SK-N-SH treated with all-trans-retinoic acid at 6 μM for 48 hours (cell line): ENCODE measurements at regions not wholly inside any gene's neighbourhood (a gene's known extent, or its start where the extent isn't known, plus 50 kb on each side); places are given as distances from the start of the nearest gene placed in this dataset.

Source experiments
- ATAC-seq: fragments of 200-7000 bp; cut with Tn5 transposase; 3 replicates; pipeline ENCODE4 v1.9.1; 2020; ENCODE audit warnings: mild to moderate bottlenecking, moderate library complexity
- ARNTL ChIP-seq: fragments of 450-650 bp; formaldehyde crosslinking; IDR thresholded peaks from 2 replicates; pipeline ENCODE4 v1.5.0; 2020; ENCODE audit warnings: low read depth, mild to moderate bottlenecking, moderate library complexity, borderline replicate concordance
- CSDC2 ChIP-seq: fragments of 250-450 bp; sonication (Bioruptor Pico); IDR thresholded peaks from 2 replicates; pipeline ENCODE4 v1.5.0; 2020; ENCODE audit warnings: mild to moderate bottlenecking, moderate library complexity
- ESRRG ChIP-seq: fragments of 250-450 bp; sonication (Bioruptor Pico); IDR thresholded peaks from 2 replicates; pipeline ENCODE4 v1.6.1; 2021; ENCODE audit warnings: mild to moderate bottlenecking
- GLIS3 ChIP-seq: fragments of 250-450 bp; sonication (Bioruptor Pico); IDR thresholded peaks from 2 replicates; pipeline ENCODE4 v1.5.0; 2020; ENCODE audit warnings: mild to moderate bottlenecking, moderate library complexity
- ISL1 ChIP-seq: fragments of 250-450 bp; sonication (Bioruptor Pico); IDR thresholded peaks from 2 replicates; pipeline ENCODE4 v2.1.2; 2022; ENCODE audit warnings: mild to moderate bottlenecking, moderate library complexity
- OSR1 ChIP-seq: fragments of 250-450 bp; sonication (Bioruptor Pico); IDR thresholded peaks from 2 replicates; pipeline ENCODE4 v1.8.0; 2022; ENCODE audit warnings: moderate library complexity, mild to moderate bottlenecking, inconsistent platforms
- PPARA ChIP-seq: fragments of 250-450 bp; sonication (Bioruptor Pico); IDR thresholded peaks from 2 replicates; pipeline ENCODE4 v1.5.0; 2020; ENCODE audit warnings: mild to moderate bottlenecking, borderline replicate concordance
- RARB ChIP-seq: fragments of 250-450 bp; sonication (Bioruptor Pico); IDR thresholded peaks from 2 replicates; pipeline ENCODE4 v1.8.0; 2021; ENCODE audit warnings: mild to moderate bottlenecking, moderate library complexity
- SNAI2 ChIP-seq: fragments of 250-450 bp; sonication (Bioruptor Pico); IDR thresholded peaks from 2 replicates; pipeline ENCODE4 v1.5.0; 2020; ENCODE audit warnings: mild to moderate bottlenecking, moderate library complexity
- TCF4 ChIP-seq: fragments of 250-450 bp; sonication (Bioruptor Pico); IDR thresholded peaks from 2 replicates; pipeline ENCODE4 v1.8.0; 2021; ENCODE audit warnings: mild to moderate bottlenecking, moderate library complexity, borderline replicate concordance
- TOX ChIP-seq: fragments of 250-450 bp; sonication (Bioruptor Pico); IDR thresholded peaks from 2 replicates; pipeline ENCODE4 v1.8.0; 2021; ENCODE audit warnings: mild to moderate bottlenecking, moderate library complexity, borderline replicate concordance
- ZC3H10 ChIP-seq: fragments of 250-450 bp; sonication (Bioruptor Pico); IDR thresholded peaks from 2 replicates; pipeline ENCODE4 v1.5.1; 2021; ENCODE audit warnings: mild to moderate bottlenecking, moderate library complexity
- ZFP30 ChIP-seq: fragments of 450-650 bp; formaldehyde crosslinking; IDR thresholded peaks from 2 replicates; pipeline ENCODE4 v1.5.0; 2022; ENCODE audit warnings: mild to moderate bottlenecking, moderate library complexity
- ZNF565 ChIP-seq: fragments of 450-650 bp; formaldehyde crosslinking; conservative IDR thresholded peaks from 2 replicates; pipeline ENCODE4 v1.5.0; 2020; ENCODE audit warnings: low read depth, mild to moderate bottlenecking, moderate library complexity
- ZNF70 ChIP-seq: fragments of 450-650 bp; formaldehyde crosslinking; IDR thresholded peaks from 2 replicates; pipeline ENCODE4 v1.5.0; 2020; ENCODE audit warnings: mild to moderate bottlenecking, moderate library complexity
- ZNF8 ChIP-seq: fragments of 450-650 bp; formaldehyde crosslinking; IDR thresholded peaks from 2 replicates; pipeline ENCODE4 v1.5.0; 2020; ENCODE audit warnings: mild to moderate bottlenecking, moderate library complexity
- TF ChIP-seq, protein P1 (sequence below): fragments of 250-450 bp; sonication (Bioruptor Pico); IDR thresholded peaks from 2 replicates; pipeline ENCODE4 v1.8.0; 2020; ENCODE audit warnings: mild to moderate bottlenecking, moderate library complexity, borderline replicate concordance
- TF ChIP-seq, protein P2 (sequence below): fragments of 250-450 bp; sonication (Bioruptor Pico); IDR thresholded peaks from 2 replicates; pipeline ENCODE4 v1.8.0; 2021; ENCODE audit warnings: low read depth, mild to moderate bottlenecking, moderate library complexity, borderline replicate concordance
- TF ChIP-seq, protein P3 (sequence below): fragments of 250-450 bp; sonication (Bioruptor Pico); IDR thresholded peaks from 2 replicates; pipeline ENCODE4 v1.5.1; 2021; ENCODE audit warnings: mild to moderate bottlenecking, moderate library complexity
- TF ChIP-seq, protein P4 (sequence below): fragments of 250-450 bp; sonication (Bioruptor Pico); IDR thresholded peaks from 2 replicates; pipeline ENCODE4 v1.5.0; 2020; ENCODE audit warnings: mild to moderate bottlenecking, moderate library complexity
- TF ChIP-seq, protein P5 (sequence below): fragments of 250-450 bp; sonication (Bioruptor Pico); IDR thresholded peaks from 2 replicates; pipeline ENCODE4 v1.5.1; 2020; ENCODE audit warnings: low read depth, mild to moderate bottlenecking, moderate library complexity

DNA sequence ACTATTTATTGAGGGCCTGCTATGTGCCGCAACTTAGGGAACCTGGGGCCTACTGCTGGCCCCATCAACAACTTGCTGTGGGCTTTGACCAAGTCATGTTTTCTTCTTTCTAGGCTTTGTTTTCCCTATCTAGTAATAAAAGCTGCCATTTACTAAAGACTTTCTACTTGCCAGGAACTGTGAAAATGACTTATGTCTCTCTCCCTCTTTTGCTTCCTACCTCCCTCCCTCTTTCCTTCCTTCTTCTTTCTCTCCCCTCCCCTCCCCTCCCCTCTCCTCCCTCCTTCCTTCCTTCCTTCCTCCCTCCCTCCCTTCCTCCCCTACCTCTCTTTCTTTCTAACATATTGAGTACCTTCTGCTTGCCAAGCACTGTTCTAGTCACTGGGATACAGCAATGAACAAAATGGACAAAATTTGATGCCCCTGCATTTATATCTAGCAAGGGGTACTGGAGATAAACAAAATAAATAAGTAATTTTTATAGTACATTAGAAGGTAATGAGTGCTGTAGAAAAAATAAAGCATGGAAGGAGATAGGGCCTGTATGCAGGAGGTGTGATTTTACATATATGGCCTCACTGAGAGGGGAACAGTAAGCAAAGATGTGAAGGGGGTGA lies 170.3 kb upstream of the USP24 start:
- ATAC-seq, result no peak
- no peak for TF ChIP-seq RARB (CRISPR knock-in tag)
- TF ChIP-seq OSR1 (CRISPR knock-in tag), result no peak
- no peak for TF ChIP-seq ESRRG (CRISPR knock-in tag)

DNA sequence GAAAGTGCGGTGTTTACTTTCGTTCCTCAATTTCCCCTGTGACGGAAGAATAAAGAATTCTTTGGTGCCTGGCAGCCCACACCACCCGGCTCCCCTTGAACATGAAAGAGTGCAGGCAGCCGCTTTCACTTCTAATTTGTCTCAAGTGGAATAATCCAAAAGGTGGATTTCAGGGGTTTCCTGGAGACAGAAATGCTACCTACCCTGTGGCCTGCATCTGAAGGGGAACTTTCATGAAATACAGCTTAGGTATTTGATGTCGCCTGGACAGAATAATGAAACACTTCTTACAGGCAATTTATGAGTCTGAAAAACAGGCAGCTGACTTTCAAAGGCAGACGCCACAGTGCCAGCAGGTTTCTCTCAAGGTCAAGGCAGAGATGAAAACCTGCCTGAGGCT lies 169.5 kb upstream of the USP24 start:
- TF ChIP-seq ZNF565 (CRISPR knock-in tag) (no peak), SNAI2 (CRISPR knock-in tag) (no peak)
- ATAC-seq, result no peak

DNA sequence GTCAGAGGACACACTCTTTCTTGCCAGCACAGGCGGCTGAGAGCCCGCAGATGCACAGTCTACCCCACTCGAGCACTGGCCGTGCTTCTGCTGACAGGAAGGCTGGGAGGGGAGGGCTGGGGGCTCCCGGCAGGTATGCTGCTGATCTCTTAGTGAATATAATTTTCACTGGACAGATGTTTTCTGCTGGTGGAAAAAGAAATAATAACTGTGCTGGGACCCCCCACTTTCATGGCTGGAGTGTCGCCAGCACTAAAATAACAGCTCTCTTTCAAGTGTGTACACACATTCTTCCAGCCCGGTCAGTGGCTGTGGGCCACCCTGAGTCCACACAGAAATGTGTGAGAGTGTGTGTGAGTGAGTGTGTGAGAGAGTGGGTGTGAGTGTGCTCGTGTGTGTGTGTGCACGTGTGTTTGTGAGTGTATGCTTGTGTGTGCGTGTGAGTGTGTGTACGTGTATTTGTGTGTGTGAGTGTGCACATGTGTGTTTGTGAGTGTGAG lies 167.7 kb upstream of the USP24 start:
- ATAC-seq, result no peak
- no peak for TF ChIP-seq ZC3H10 (CRISPR knock-in tag)
- TF ChIP-seq, protein P1, sequence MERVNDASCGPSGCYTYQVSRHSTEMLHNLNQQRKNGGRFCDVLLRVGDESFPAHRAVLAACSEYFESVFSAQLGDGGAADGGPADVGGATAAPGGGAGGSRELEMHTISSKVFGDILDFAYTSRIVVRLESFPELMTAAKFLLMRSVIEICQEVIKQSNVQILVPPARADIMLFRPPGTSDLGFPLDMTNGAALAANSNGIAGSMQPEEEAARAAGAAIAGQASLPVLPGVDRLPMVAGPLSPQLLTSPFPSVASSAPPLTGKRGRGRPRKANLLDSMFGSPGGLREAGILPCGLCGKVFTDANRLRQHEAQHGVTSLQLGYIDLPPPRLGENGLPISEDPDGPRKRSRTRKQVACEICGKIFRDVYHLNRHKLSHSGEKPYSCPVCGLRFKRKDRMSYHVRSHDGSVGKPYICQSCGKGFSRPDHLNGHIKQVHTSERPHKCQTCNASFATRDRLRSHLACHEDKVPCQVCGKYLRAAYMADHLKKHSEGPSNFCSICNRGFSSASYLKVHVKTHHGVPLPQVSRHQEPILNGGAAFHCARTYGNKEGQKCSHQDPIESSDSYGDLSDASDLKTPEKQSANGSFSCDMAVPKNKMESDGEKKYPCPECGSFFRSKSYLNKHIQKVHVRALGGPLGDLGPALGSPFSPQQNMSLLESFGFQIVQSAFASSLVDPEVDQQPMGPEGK (CRISPR knock-in tag), result no peak
- no peak for TF ChIP-seq CSDC2 (CRISPR knock-in tag)
- TF ChIP-seq, protein P2, sequence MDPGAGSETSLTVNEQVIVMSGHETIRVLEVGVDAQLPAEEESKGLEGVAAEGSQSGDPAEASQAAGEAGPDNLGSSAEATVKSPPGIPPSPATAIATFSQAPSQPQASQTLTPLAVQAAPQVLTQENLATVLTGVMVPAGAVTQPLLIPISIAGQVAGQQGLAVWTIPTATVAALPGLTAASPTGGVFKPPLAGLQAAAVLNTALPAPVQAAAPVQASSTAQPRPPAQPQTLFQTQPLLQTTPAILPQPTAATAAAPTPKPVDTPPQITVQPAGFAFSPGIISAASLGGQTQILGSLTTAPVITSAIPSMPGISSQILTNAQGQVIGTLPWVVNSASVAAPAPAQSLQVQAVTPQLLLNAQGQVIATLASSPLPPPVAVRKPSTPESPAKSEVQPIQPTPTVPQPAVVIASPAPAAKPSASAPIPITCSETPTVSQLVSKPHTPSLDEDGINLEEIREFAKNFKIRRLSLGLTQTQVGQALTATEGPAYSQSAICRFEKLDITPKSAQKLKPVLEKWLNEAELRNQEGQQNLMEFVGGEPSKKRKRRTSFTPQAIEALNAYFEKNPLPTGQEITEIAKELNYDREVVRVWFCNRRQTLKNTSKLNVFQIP (CRISPR knock-in tag), result no peak
- TF ChIP-seq, protein P3, sequence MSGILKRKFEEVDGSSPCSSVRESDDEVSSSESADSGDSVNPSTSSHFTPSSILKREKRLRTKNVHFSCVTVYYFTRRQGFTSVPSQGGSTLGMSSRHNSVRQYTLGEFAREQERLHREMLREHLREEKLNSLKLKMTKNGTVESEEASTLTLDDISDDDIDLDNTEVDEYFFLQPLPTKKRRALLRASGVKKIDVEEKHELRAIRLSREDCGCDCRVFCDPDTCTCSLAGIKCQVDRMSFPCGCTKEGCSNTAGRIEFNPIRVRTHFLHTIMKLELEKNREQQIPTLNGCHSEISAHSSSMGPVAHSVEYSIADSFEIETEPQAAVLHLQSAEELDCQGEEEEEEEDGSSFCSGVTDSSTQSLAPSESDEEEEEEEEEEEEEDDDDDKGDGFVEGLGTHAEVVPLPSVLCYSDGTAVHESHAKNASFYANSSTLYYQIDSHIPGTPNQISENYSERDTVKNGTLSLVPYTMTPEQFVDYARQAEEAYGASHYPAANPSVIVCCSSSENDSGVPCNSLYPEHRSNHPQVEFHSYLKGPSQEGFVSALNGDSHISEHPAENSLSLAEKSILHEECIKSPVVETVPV (CRISPR knock-in tag), result no peak
- no peak for TF ChIP-seq ARNTL (CRISPR knock-in tag)
- no peak for TF ChIP-seq ZFP30 (CRISPR knock-in tag)
- TF ChIP-seq TCF4 (CRISPR knock-in tag), result no peak
- no peak for TF ChIP-seq SNAI2 (CRISPR knock-in tag)
- no peak for TF ChIP-seq GLIS3 (CRISPR knock-in tag)
- no peak for TF ChIP-seq ESRRG (CRISPR knock-in tag)
- TF ChIP-seq ZNF565 (CRISPR knock-in tag), result no peak
- TF ChIP-seq, protein P4, sequence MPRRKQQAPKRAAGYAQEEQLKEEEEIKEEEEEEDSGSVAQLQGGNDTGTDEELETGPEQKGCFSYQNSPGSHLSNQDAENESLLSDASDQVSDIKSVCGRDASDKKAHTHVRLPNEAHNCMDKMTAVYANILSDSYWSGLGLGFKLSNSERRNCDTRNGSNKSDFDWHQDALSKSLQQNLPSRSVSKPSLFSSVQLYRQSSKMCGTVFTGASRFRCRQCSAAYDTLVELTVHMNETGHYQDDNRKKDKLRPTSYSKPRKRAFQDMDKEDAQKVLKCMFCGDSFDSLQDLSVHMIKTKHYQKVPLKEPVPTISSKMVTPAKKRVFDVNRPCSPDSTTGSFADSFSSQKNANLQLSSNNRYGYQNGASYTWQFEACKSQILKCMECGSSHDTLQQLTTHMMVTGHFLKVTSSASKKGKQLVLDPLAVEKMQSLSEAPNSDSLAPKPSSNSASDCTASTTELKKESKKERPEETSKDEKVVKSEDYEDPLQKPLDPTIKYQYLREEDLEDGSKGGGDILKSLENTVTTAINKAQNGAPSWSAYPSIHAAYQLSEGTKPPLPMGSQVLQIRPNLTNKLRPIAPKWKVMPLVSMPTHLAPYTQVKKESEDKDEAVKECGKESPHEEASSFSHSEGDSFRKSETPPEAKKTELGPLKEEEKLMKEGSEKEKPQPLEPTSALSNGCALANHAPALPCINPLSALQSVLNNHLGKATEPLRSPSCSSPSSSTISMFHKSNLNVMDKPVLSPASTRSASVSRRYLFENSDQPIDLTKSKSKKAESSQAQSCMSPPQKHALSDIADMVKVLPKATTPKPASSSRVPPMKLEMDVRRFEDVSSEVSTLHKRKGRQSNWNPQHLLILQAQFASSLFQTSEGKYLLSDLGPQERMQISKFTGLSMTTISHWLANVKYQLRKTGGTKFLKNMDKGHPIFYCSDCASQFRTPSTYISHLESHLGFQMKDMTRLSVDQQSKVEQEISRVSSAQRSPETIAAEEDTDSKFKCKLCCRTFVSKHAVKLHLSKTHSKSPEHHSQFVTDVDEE, result no peak
- no peak for TF ChIP-seq ZNF8 (CRISPR knock-in tag)
- no peak for TF ChIP-seq PPARA (CRISPR knock-in tag)
- no peak for TF ChIP-seq ZNF70

- TF ChIP-seq, protein P5, sequence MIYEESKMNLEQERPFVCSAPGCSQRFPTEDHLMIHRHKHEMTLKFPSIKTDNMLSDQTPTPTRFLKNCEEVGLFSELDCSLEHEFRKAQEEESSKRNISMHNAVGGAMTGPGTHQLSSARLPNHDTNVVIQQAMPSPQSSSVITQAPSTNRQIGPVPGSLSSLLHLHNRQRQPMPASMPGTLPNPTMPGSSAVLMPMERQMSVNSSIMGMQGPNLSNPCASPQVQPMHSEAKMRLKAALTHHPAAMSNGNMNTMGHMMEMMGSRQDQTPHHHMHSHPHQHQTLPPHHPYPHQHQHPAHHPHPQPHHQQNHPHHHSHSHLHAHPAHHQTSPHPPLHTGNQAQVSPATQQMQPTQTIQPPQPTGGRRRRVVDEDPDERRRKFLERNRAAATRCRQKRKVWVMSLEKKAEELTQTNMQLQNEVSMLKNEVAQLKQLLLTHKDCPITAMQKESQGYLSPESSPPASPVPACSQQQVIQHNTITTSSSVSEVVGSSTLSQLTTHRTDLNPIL, result no peak
- no peak for TF ChIP-seq SNAI2 (CRISPR knock-in tag)
- TF ChIP-seq, protein P1 (CRISPR knock-in tag), result no peak
- no peak for TF ChIP-seq ISL1 (CRISPR knock-in tag)
- TF ChIP-seq TCF4 (CRISPR knock-in tag), result no peak
- no peak for TF ChIP-seq PPARA (CRISPR knock-in tag)
- TF ChIP-seq TOX (CRISPR knock-in tag), result no peak
- no peak for TF ChIP-seq OSR1 (CRISPR knock-in tag)
- TF ChIP-seq ZNF8 (CRISPR knock-in tag), result no peak
- TF ChIP-seq, all 23 proteins: peak for 0
- ATAC-seq, result no peak
Measured at GRCh38 chr1:55381983-55382382, 166.8 kb upstream of the USP24 start.
